ENCODE measurements at regions not wholly inside any gene's neighbourhood (a gene's known extent, or its start where the extent isn't known, plus 50 kb on each side); places are given as distances from the start of the nearest gene placed in this dataset.

- no peak for TF ChIP-seq CTCF (IDR thresholded peaks at IDR 0.05)
Observed at GRCh38 chr19:28358633-28359032, 854.3 kb downstream of the UQCRFS1 start.

GRCh38 chr19:28351761-28352160 lies 861.2 kb downstream of the UQCRFS1 start:
- no peak for TF ChIP-seq CTCF (IDR thresholded peaks at IDR 0.05)

GRCh38 chr19:28350673-28351072 lies 862.3 kb downstream of the UQCRFS1 start:
- TF ChIP-seq CTCF (IDR thresholded peaks at IDR 0.05), result no peak

GRCh38 chr19:28350037-28350436 lies 862.9 kb downstream of the UQCRFS1 start:
- TF ChIP-seq CTCF (IDR thresholded peaks at IDR 0.05), result no peak

- TF ChIP-seq CTCF (IDR thresholded peaks at IDR 0.05), result no peak
Observed at GRCh38 chr19:28349604-28350003, 863.3 kb downstream of the UQCRFS1 start.

GRCh38 chr19:28345811-28346210 lies 867.1 kb downstream of the UQCRFS1 start:
- TF ChIP-seq CTCF (IDR thresholded peaks at IDR 0.05), result no peak

GRCh38 chr19:28341810-28342350 lies 871.1 kb downstream of the UQCRFS1 start:
- TF ChIP-seq CTCF (IDR thresholded peaks at IDR 0.05), result no peak

- TF ChIP-seq CTCF (IDR thresholded peaks at IDR 0.05), result no peak
Observed at GRCh38 chr19:28334419-28334818, 878.5 kb downstream of the UQCRFS1 start.

Measured in LNCAP (cell line).